H1 (cell line): ENCODE measurements at regions not wholly inside any gene's neighbourhood (a gene's known extent, or its start where the extent isn't known, plus 50 kb on each side); places are given as distances from the start of the nearest gene placed in this dataset.
A peak's percentile ranks its signal among the peaks of the same experiment; 100 is the strongest.

ENCODE experiments used
- CTCF ChIA-PET: fragments of 300-600 bp; sonication (Branson Sonifier 250); formaldehyde crosslinking; loops from one replicate; lab custom pipeline; 2021; ENCODE audit not compliant: partially characterized antibody; lab: Charles Lee
- POLR2A ChIA-PET: fragments of 300-600 bp; sonication (Branson Sonifier 250); formaldehyde crosslinking; loops from one replicate; lab custom pipeline; 2021; ENCODE audit warnings: inconsistent platforms; ENCODE audit not compliant: partially characterized antibody; lab: Charles Lee
- DNase-seq, 2 experiments: peaks; one replicate each; pipeline versions ENCODE4 v3.0.0 to v3.0.0-alpha.2; 2010 to 2022; ENCODE audit warnings: low spot score in 2 of 2, low read depth in 1 of 2, mixed read lengths in 1 of 2
- FAIRE-seq: peaks from 2 replicates; lab custom pipeline; 2011; peaks lifted over from hg19 to GRCh38; lab: Jason Lieb, UNC
- H2AFZ ChIP-seq: 2 replicates; pipeline ENCODE4 v1.8.1; 2012; ENCODE audit warnings: low read length, inconsistent platforms
- H2AK5ac ChIP-seq: 2 replicates; pipeline ENCODE4 v1.6.1; 2013; ENCODE audit warnings: low read depth, low read length
- H2BK120ac ChIP-seq: replicated peaks from 2 replicates; pipeline ENCODE3; 2013; ENCODE audit warnings: low read depth, low read length, inconsistent platforms
- H2BK12ac ChIP-seq: 2 replicates; pipeline ENCODE4 v1.6.1; 2013; ENCODE audit warnings: low read depth, low read length
- H2BK15ac ChIP-seq: 2 replicates; pipeline ENCODE4 v1.6.1; 2013; ENCODE audit warnings: low read length
- H2BK20ac ChIP-seq: 2 replicates; pipeline ENCODE4 v1.6.1; 2013; ENCODE audit warnings: low read length
- H2BK5ac ChIP-seq: 2 replicates; pipeline ENCODE4 v1.6.1; 2013; ENCODE audit warnings: low read depth, low read length
- H3K14ac ChIP-seq: 2 replicates; pipeline ENCODE4 v1.6.1; 2013; ENCODE audit warnings: inconsistent platforms; ENCODE audit not compliant: insufficient read length
- H3K18ac ChIP-seq: 2 replicates; pipeline ENCODE4 v1.6.1; 2013; ENCODE audit warnings: low read length; ENCODE audit errors: extremely low read depth
- H3K23ac ChIP-seq: 2 replicates; pipeline ENCODE4 v1.6.1; 2013; ENCODE audit warnings: inconsistent platforms; ENCODE audit not compliant: insufficient read length
- H3K23me2 ChIP-seq: 2 replicates; pipeline ENCODE4 v1.6.1; 2013; ENCODE audit warnings: low read depth, low read length
- H3K27ac ChIP-seq: 2 replicates; pipeline ENCODE4 v1.6.1; 2011; ENCODE audit warnings: low read depth, low read length, inconsistent platforms
- H3K27me3 ChIP-seq, 4 experiments: replicated peaks in 1 of 4; 1 replicate in 1 of 4; 2 replicates in 3 of 4; pipeline versions ENCODE4 v1.6.1 to v1.8.1; 2011 to 2013; ENCODE audit warnings: low read length in 3 of 4, mild to moderate bottlenecking in 3 of 4, inconsistent platforms in 2 of 4, mixed read lengths in 2 of 4, moderate library complexity in 1 of 4; ENCODE audit not compliant: control insufficient read depth in 3 of 4, insufficient read depth in 3 of 4; ENCODE audit errors: extremely low read depth in 1 of 4
- H3K36me3 ChIP-seq, 4 experiments: 2 replicates each; pipeline versions ENCODE4 v1.6.1 to v1.8.1; 2011 to 2013; ENCODE audit warnings: mild to moderate bottlenecking in 4 of 4, low read length in 3 of 4, moderate library complexity in 2 of 4, control low read depth in 1 of 4, inconsistent platforms in 1 of 4; ENCODE audit not compliant: insufficient read depth in 4 of 4, control insufficient read depth in 2 of 4
- H3K4ac ChIP-seq: replicated peaks from 2 replicates; pipeline ENCODE3; 2013; ENCODE audit warnings: low read length, low read depth, mixed read lengths, inconsistent platforms; ENCODE audit not compliant: insufficient read length
- H3K4me1 ChIP-seq, 4 experiments: replicated peaks in 1 of 4; 1 replicate in 1 of 4; 2 replicates in 3 of 4; pipeline versions ENCODE4 v1.6.1 to v1.8.1; 2011 to 2013; ENCODE audit warnings: low read length in 3 of 4, inconsistent platforms in 2 of 4, mixed read lengths in 1 of 4; ENCODE audit not compliant: insufficient read depth in 4 of 4, control insufficient read depth in 3 of 4
- H3K4me2 ChIP-seq, 2 experiments: 2 replicates each; pipeline versions ENCODE4 v1.6.1 to v1.8.1; 2011 to 2013; ENCODE audit warnings: low read depth in 2 of 2, low read length in 2 of 2, control low read depth in 1 of 2, inconsistent platforms in 1 of 2, mild to moderate bottlenecking in 1 of 2; ENCODE audit not compliant: insufficient read depth in 1 of 2
- H3K4me3 ChIP-seq, 4 experiments: fragments of 200-600, 300-600 bp in 1 of 4; sonication (generic), shearing (Covaris generic), sonication (Bioruptor Twin) in 1 of 4; 2 replicates each; pipeline versions ENCODE4 v1.5.1 to v1.8.1; 2011 to 2016; ENCODE audit warnings: low read length in 4 of 4, low read depth in 3 of 4, control low read depth in 2 of 4, inconsistent platforms in 2 of 4, mild to moderate bottlenecking in 2 of 4, mixed read lengths in 1 of 4, moderate library complexity in 1 of 4; ENCODE audit not compliant: insufficient read depth in 2 of 4; ENCODE audit errors: extremely low read depth in 1 of 4
- H3K56ac ChIP-seq: replicated peaks from 2 replicates; pipeline ENCODE3; 2013; ENCODE audit warnings: low read depth, mild to moderate bottlenecking, mixed read lengths, low read length, inconsistent platforms; ENCODE audit not compliant: insufficient read length
- H3K79me1 ChIP-seq: 2 replicates; pipeline ENCODE4 v1.6.1; 2013; ENCODE audit warnings: low read depth, low read length, control low read depth
- H3K79me2 ChIP-seq, 2 experiments: 2 replicates each; pipeline versions ENCODE4 v1.6.1 to v1.8.1; 2012 to 2013; ENCODE audit warnings: low read length in 2 of 2, mild to moderate bottlenecking in 2 of 2, inconsistent platforms in 1 of 2; ENCODE audit not compliant: insufficient read depth in 2 of 2, control insufficient read depth in 1 of 2
- H3K9ac ChIP-seq, 4 experiments: replicated peaks in 1 of 4; 1 replicate in 1 of 4; 2 replicates in 3 of 4; pipeline versions ENCODE4 v1.6.1 to v1.8.1; 2011 to 2013; ENCODE audit warnings: low read depth in 3 of 4, low read length in 3 of 4, control low read depth in 2 of 4, mild to moderate bottlenecking in 2 of 4, moderate library complexity in 2 of 4, inconsistent platforms in 1 of 4; ENCODE audit errors: extremely low read depth in 1 of 4
- H3K9me3 ChIP-seq, 2 experiments: 2 replicates each; pipeline versions ENCODE4 v1.6.1 to v1.8.1; 2012 to 2013; ENCODE audit warnings: mild to moderate bottlenecking in 2 of 2, moderate library complexity in 2 of 2, control low read depth in 1 of 2, inconsistent platforms in 1 of 2, low read depth in 1 of 2, low read length in 1 of 2, mixed read lengths in 1 of 2; ENCODE audit not compliant: insufficient read depth in 2 of 2
- H4K20me1 ChIP-seq, 2 experiments: replicated peaks in 1 of 2; 2 replicates each; pipeline versions ENCODE3 to v1.8.1; 2011 to 2013; ENCODE audit warnings: inconsistent platforms in 2 of 2, low read length in 2 of 2, mild to moderate bottlenecking in 1 of 2; ENCODE audit not compliant: insufficient read depth in 2 of 2, control insufficient read depth in 1 of 2
- H4K5ac ChIP-seq: 2 replicates; pipeline ENCODE4 v1.6.1; 2013; ENCODE audit warnings: low read length, low read depth, mixed read lengths, inconsistent platforms; ENCODE audit not compliant: insufficient read length
- H4K8ac ChIP-seq: 2 replicates; pipeline ENCODE4 v1.8.0; 2013; ENCODE audit warnings: mild to moderate bottlenecking, moderate library complexity, low read length, inconsistent platforms; ENCODE audit not compliant: insufficient read depth; ENCODE audit errors: extremely low read depth
- H4K91ac ChIP-seq: replicated peaks from 2 replicates; pipeline ENCODE3; 2013; ENCODE audit warnings: low read length, mixed read lengths, inconsistent platforms; ENCODE audit not compliant: insufficient read length
- BACH1 ChIP-seq: IDR thresholded peaks from 2 replicates; pipeline ENCODE4 v1.6.1; 2012; ENCODE audit warnings: low read length, improper control_type of control experiment
- BCL11A ChIP-seq, 2 experiments: IDR thresholded peaks; one replicate each; pipeline ENCODE4 v1.6.1; 2011; ENCODE audit warnings: low read depth in 2 of 2, low read length in 2 of 2, mild to moderate bottlenecking in 2 of 2
- CTCF ChIP-seq, 3 experiments: IDR thresholded peaks; 1 replicate in 2 of 3; 2 replicates in 1 of 3; pipeline versions ENCODE4 v1.5.1 to v1.6.1; 2011; ENCODE audit warnings: low read length in 3 of 3, mild to moderate bottlenecking in 3 of 3, inconsistent platforms in 2 of 3, low read depth in 1 of 3, moderate library complexity in 1 of 3; ENCODE audit not compliant: insufficient read depth in 1 of 3; ENCODE audit errors: control extremely low read depth in 1 of 3
- NRF1 ChIP-seq: IDR thresholded peaks from 2 replicates; pipeline ENCODE4 v1.6.1; 2011; ENCODE audit warnings: mild to moderate bottlenecking, low read depth, low read length, improper control_type of control experiment
- whole genome bisulfite sequencing, 2 experiments: shearing (Covaris generic) in 1 of 2; methylation state at CpG; one replicate each; pipeline versions ENCODE4 v1.1.6 to v1.1.7; 2013 to 2015; ENCODE audit warnings: low lambda C conversion rate in 2 of 2, mixed read lengths in 2 of 2, inconsistent platforms in 1 of 2, low coverage in 1 of 2, missing lambda C conversion rate in 1 of 2; ENCODE audit not compliant: insufficient replicate concordance in 2 of 2, insufficient coverage in 1 of 2, insufficient read length in 1 of 2; ENCODE audit errors: extremely low coverage in 1 of 2, missing lambda C conversion rate in 1 of 2; 5-methylcytosine and 5-hydroxymethylcytosine counted together

DNA sequence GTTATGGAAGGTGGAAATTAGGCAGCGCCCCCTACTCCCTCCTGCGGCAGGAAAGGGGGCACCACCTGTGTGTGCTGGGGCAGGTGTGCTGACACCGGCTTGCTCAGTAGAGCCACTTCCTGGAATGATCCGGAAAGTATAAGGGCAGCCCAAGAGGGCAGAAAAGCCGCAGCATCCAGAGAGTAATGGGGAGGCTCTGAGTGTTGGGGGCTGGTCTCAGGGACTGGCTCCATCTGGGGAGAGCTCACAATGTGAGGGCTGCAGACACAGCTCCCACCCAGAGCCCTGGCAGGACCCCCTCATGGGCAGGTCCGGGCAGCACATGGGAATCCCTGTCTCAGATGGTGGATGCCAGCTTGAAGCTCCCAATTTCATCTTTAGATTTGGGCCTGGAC, 187.6 kb upstream of the C14orf180 start:
- POLR2A ChIA-PET: no interaction called here
- Histone ChIP-seq H4K8ac (no peak overlapping the region), H2BK15ac (no peak overlapping the region), H3K9ac (no peak overlapping the region), H3K4me3 (no peak overlapping the region), H3K23me2 (no peaks in the 10 kb centered on the region), H3K27me3 (no peaks in the 10 kb centered on the region), H2BK12ac (no peak overlapping the region), H3K23ac (no peak overlapping the region), H3K36me3 (no peaks in the 10 kb centered on the region)
- TF ChIP-seq BCL11A (IDR thresholded peaks at IDR 0.05; ENCODE audit: low read depth in 2 of 2, low read length in 2 of 2): no peak
- TF ChIP-seq BACH1: no peak
- TF ChIP-seq CTCF (IDR thresholded peaks at IDR 0.05; ENCODE audit: control extremely low read depth in 1 of 3, insufficient read depth in 1 of 3, low read depth in 1 of 3, low read length in 3 of 3): peak in 1 of 3 experiments; percentile 19; a peak in 1 of 4 replicates
- TF ChIP-seq NRF1: no peak
- TF ChIP-seq, all 59 proteins: peak for 1
- DNase-seq (no peak), FAIRE-seq (no peak)
- H3K14ac ChIP-seq: no peak overlapping the region
- no peak overlapping the region for H2AFZ ChIP-seq
- H2AK5ac ChIP-seq: no peak overlapping the region
- no peaks in the 10 kb centered on the region for H4K20me1 ChIP-seq
- no peak overlapping the region for H3K27ac ChIP-seq
- no peaks in the 10 kb centered on the region; the same call in 1 of the 2 replicates for H3K79me1 ChIP-seq
- H3K79me2 ChIP-seq: no peaks in the 10 kb centered on the region
- H4K91ac ChIP-seq: no peak overlapping the region
- H3K4ac ChIP-seq: no peak overlapping the region
- H2BK120ac ChIP-seq: no peak overlapping the region
- no peak overlapping the region for H2BK5ac ChIP-seq
- H3K9me3 ChIP-seq: 0 out of 4 replicates have a peak, but pooled peaks cover 0 to under 1% of the 10 kb centered on the region in 2 experiments
- H3K56ac ChIP-seq: no peak overlapping the region
- H3K4me1 ChIP-seq: no peaks in the 10 kb centered on the region; a peak in 1 of 7 replicates
- WGBS, 2 experiments: 86% methylated on average over 6 of the region's 6 CpGs; no CpG with 5 or more reads in 1 of the 2 experiments
- no peak overlapping the region for H3K18ac ChIP-seq
- H4K5ac ChIP-seq: no peak overlapping the region
- CTCF ChIA-PET: interaction anchor here (1.2 to 3.5 kb wide), 4 partner anchors 10 to 173 kb away, joined by 3 to 11 read pairs (median 4); no protein-coding TSS in a partner anchor
- H2BK20ac ChIP-seq: no peak overlapping the region
- no peak overlapping the region for H3K4me2 ChIP-seq
